ENCODE measurements at regions not wholly inside any gene's neighbourhood (a gene's known extent, or its start where the extent isn't known, plus 50 kb on each side); places are given as distances from the start of the nearest gene placed in this dataset.

GRCh38 chr11:131185915-131186314 lies 184.5 kb upstream of the NTM start:
- no TSS peak for BruUV-seq (replicated peaks)
- no peaks in the 10 kb centered on the region for H3K4me1 Mint-ChIP-seq (ENCODE audit: insufficient read depth, unreplicated experiment)
- H3K36me3 Mint-ChIP-seq (ENCODE audit: insufficient read depth, unreplicated experiment): no peaks in the 10 kb centered on the region
- H3K4me3 Mint-ChIP-seq (ENCODE audit: unreplicated experiment): no peak overlapping the region
- CTCF ChIA-PET: interaction anchor here (0.6 kb wide), 1 partner anchor 1226 kb away, joined by 3 read pairs; no protein-coding TSS in a partner anchor
- intact Hi-C loops (cut with micrococcal nuclease): no loop called here
- POLR2A ChIA-PET: no interaction called here
- peaks cover 5% of the 10 kb centered on the region for H3K9me3 Mint-ChIP-seq (ENCODE audit: unreplicated experiment)
- TF ChIP-seq CTCF (IDR thresholded peaks at IDR 0.05; ENCODE audit: unreplicated experiment): no peak
- H3K27ac Mint-ChIP-seq (ENCODE audit: low read depth, unreplicated experiment): no peak overlapping the region
- no peak for DNase-seq (ENCODE audit: unreplicated experiment)
- H3K27me3 Mint-ChIP-seq (ENCODE audit: insufficient read depth, unreplicated experiment): no peaks in the 10 kb centered on the region

- no peaks in the 10 kb centered on the region for H3K4me1 Mint-ChIP-seq (ENCODE audit: insufficient read depth, unreplicated experiment)
- TF ChIP-seq CTCF (IDR thresholded peaks at IDR 0.05; ENCODE audit: unreplicated experiment): no peak
- H3K36me3 Mint-ChIP-seq (ENCODE audit: insufficient read depth, unreplicated experiment): no peaks in the 10 kb centered on the region
- ChIA-PET CTCF (no interaction called here), POLR2A (no interaction called here)
- no peak for DNase-seq (ENCODE audit: unreplicated experiment)
- H3K27me3 Mint-ChIP-seq (ENCODE audit: insufficient read depth, unreplicated experiment): no peaks in the 10 kb centered on the region
- H3K9me3 Mint-ChIP-seq (ENCODE audit: unreplicated experiment): peaks cover 5% of the 10 kb centered on the region
- H3K27ac Mint-ChIP-seq (ENCODE audit: low read depth, unreplicated experiment): no peak overlapping the region
- no peak overlapping the region for H3K4me3 Mint-ChIP-seq (ENCODE audit: unreplicated experiment)
- BruUV-seq (replicated peaks): no TSS peak
- intact Hi-C loops (cut with micrococcal nuclease): no loop called here
These were observed 183.8 kb upstream of the NTM start for GRCh38 chr11:131186629-131187101.

- H3K9me3 Mint-ChIP-seq (ENCODE audit: unreplicated experiment): peaks cover 17% of the 10 kb centered on the region
- DNase-seq (ENCODE audit: unreplicated experiment): no peak
- CTCF ChIA-PET: no interaction called here
These were observed 180.0 kb upstream of the NTM start for GRCh38 chr11:131190446-131190845.

GRCh38 chr11:131191606-131192005 lies 178.8 kb upstream of the NTM start:
- DNase-seq (ENCODE audit: unreplicated experiment): no peak
- intact Hi-C loops (cut with micrococcal nuclease): no loop called here
- Mint-ChIP-seq H3K9me3 (ENCODE audit: unreplicated experiment) (peaks cover 17% of the 10 kb centered on the region), H3K4me1 (ENCODE audit: insufficient read depth, unreplicated experiment) (no peaks in the 10 kb centered on the region), H3K36me3 (ENCODE audit: insufficient read depth, unreplicated experiment) (no peaks in the 10 kb centered on the region), H3K27me3 (ENCODE audit: insufficient read depth, unreplicated experiment) (peaks cover 12% of the 10 kb centered on the region), H3K27ac (ENCODE audit: low read depth, unreplicated experiment) (no peak overlapping the region), H3K4me3 (ENCODE audit: unreplicated experiment) (no peak overlapping the region)
- no TSS peak for BruUV-seq (replicated peaks)
- ChIA-PET CTCF (interaction anchor here (0.7 to 0.8 kb wide), 2 partner anchors 386 to 603 kb away, joined by 3 read pairs; no protein-coding TSS in a partner anchor), POLR2A (no interaction called here)
- TF ChIP-seq CTCF (IDR thresholded peaks at IDR 0.05; ENCODE audit: unreplicated experiment): no peak

More at GRCh38 chr11:131190446-131190845, 180.0 kb upstream of the NTM start:
- no peak for TF ChIP-seq CTCF (IDR thresholded peaks at IDR 0.05; ENCODE audit: unreplicated experiment)
- POLR2A ChIA-PET: no interaction called here
- Mint-ChIP-seq H3K4me3 (ENCODE audit: unreplicated experiment) (no peak overlapping the region), H3K27ac (ENCODE audit: low read depth, unreplicated experiment) (no peak overlapping the region), H3K4me1 (ENCODE audit: insufficient read depth, unreplicated experiment) (no peaks in the 10 kb centered on the region), H3K36me3 (ENCODE audit: insufficient read depth, unreplicated experiment) (no peaks in the 10 kb centered on the region), H3K27me3 (ENCODE audit: insufficient read depth, unreplicated experiment) (peaks cover 12% of the 10 kb centered on the region)
- intact Hi-C loops (cut with micrococcal nuclease): no loop called here
- BruUV-seq (replicated peaks): no TSS peak

Measured in MCF 10A (cell line).